WTC11 (cell line): ENCODE measurements at regions not wholly inside any gene's neighbourhood (a gene's known extent, or its start where the extent isn't known, plus 50 kb on each side); places are given as distances from the start of the nearest gene placed in this dataset.

Source experiments
- CREB1 ChIP-seq: sonication (generic); formaldehyde crosslinking; IDR thresholded peaks from 2 replicates; pipeline ENCODE4 v1.8.0; 2023; ENCODE audit warnings: mild to moderate bottlenecking, missing genetic modification reagents
- ETV6 ChIP-seq: sonication (generic); formaldehyde crosslinking; IDR thresholded peaks from 2 replicates; pipeline ENCODE4 v1.8.1; 2022; ENCODE audit warnings: mild to moderate bottlenecking, missing genetic modification reagents
- NFE2L1 ChIP-seq: sonication (generic); formaldehyde crosslinking; IDR thresholded peaks from 2 replicates; pipeline ENCODE4 v1.8.1; 2023; ENCODE audit warnings: missing genetic modification reagents
- SP1 ChIP-seq: sonication (generic); formaldehyde crosslinking; conservative IDR thresholded peaks from 2 replicates; pipeline ENCODE4 v1.8.1; 2022; ENCODE audit warnings: missing genetic modification reagents
- ZNF263 ChIP-seq: sonication (generic); formaldehyde crosslinking; IDR thresholded peaks from 2 replicates; pipeline ENCODE4 v1.8.1; 2022; ENCODE audit warnings: low read depth, mild to moderate bottlenecking, moderate library complexity, missing genetic modification reagents
- ZNF416 ChIP-seq: fragments of 250-450 bp; sonication (Bioruptor Pico); IDR thresholded peaks from 2 replicates; pipeline ENCODE4 v1.9.0; 2021; ENCODE audit warnings: mild to moderate bottlenecking, inconsistent platforms
- TF ChIP-seq, protein P1 (sequence below): sonication (generic); formaldehyde crosslinking; IDR thresholded peaks from 2 replicates; pipeline ENCODE4 v1.8.1; 2023; ENCODE audit warnings: mild to moderate bottlenecking, missing genetic modification reagents
- TF ChIP-seq, protein P2 (sequence below): fragments of 200-600 bp; IDR thresholded peaks from 2 replicates; pipeline ENCODE4 v1.8.0; 2022; ENCODE audit warnings: antibody characterized with exemption
- TF ChIP-seq, protein P3 (sequence below): sonication (generic); formaldehyde crosslinking; IDR thresholded peaks from 2 replicates; pipeline ENCODE4 v1.8.0; 2022; ENCODE audit warnings: missing genetic modification reagents
- TF ChIP-seq, protein P4 (sequence below): fragments of 250-450 bp; sonication (Bioruptor Pico); conservative IDR thresholded peaks from 2 replicates; pipeline ENCODE4 v1.9.0; 2021; ENCODE audit warnings: mild to moderate bottlenecking
- TF ChIP-seq, protein P5 (sequence below): sonication (generic); formaldehyde crosslinking; IDR thresholded peaks from 2 replicates; pipeline ENCODE4 v1.8.1; 2022; ENCODE audit warnings: low read depth, missing genetic modification reagents, borderline replicate concordance
- TF ChIP-seq, protein P6 (sequence below): sonication (generic); formaldehyde crosslinking; IDR thresholded peaks from 2 replicates; pipeline ENCODE4 v1.8.1; 2023; ENCODE audit warnings: mild to moderate bottlenecking, missing genetic modification reagents
- TF ChIP-seq, protein P7 (sequence below): sonication (generic); formaldehyde crosslinking; IDR thresholded peaks from 2 replicates; pipeline ENCODE4 v1.8.0; 2022; ENCODE audit warnings: mild to moderate bottlenecking, missing genetic modification reagents

DNA sequence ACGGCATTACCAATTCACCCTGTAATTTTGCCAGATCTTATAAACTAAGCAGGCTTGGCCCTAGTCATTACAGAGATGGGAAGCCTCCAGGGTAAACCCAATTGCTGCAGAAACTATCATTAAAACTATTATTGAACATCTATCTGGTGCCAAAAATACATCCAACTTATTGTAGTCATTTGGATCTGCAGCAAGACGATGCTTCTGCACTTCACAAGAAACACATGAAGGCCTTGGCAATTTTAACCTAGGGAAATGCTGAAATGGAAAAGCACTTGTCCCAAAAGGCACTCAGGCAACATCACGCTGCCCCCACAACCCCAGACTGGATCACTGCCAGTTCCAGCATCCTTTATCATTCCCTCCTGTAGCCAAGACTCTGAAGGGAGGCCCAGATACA is 85.3 kb upstream of the ACVR2A start:
- no peak for TF ChIP-seq SP1 (CRISPR knock-in tag)
- no peak for TF ChIP-seq CREB1 (CRISPR knock-in tag)
- TF ChIP-seq, protein P1, sequence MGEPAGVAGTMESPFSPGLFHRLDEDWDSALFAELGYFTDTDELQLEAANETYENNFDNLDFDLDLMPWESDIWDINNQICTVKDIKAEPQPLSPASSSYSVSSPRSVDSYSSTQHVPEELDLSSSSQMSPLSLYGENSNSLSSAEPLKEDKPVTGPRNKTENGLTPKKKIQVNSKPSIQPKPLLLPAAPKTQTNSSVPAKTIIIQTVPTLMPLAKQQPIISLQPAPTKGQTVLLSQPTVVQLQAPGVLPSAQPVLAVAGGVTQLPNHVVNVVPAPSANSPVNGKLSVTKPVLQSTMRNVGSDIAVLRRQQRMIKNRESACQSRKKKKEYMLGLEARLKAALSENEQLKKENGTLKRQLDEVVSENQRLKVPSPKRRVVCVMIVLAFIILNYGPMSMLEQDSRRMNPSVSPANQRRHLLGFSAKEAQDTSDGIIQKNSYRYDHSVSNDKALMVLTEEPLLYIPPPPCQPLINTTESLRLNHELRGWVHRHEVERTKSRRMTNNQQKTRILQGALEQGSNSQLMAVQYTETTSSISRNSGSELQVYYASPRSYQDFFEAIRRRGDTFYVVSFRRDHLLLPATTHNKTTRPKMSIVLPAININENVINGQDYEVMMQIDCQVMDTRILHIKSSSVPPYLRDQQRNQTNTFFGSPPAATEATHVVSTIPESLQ (CRISPR knock-in tag), result no peak
- TF ChIP-seq, protein P2, sequence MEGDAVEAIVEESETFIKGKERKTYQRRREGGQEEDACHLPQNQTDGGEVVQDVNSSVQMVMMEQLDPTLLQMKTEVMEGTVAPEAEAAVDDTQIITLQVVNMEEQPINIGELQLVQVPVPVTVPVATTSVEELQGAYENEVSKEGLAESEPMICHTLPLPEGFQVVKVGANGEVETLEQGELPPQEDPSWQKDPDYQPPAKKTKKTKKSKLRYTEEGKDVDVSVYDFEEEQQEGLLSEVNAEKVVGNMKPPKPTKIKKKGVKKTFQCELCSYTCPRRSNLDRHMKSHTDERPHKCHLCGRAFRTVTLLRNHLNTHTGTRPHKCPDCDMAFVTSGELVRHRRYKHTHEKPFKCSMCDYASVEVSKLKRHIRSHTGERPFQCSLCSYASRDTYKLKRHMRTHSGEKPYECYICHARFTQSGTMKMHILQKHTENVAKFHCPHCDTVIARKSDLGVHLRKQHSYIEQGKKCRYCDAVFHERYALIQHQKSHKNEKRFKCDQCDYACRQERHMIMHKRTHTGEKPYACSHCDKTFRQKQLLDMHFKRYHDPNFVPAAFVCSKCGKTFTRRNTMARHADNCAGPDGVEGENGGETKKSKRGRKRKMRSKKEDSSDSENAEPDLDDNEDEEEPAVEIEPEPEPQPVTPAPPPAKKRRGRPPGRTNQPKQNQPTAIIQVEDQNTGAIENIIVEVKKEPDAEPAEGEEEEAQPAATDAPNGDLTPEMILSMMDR, result no peak
- no peak for TF ChIP-seq NFE2L1
- TF ChIP-seq, protein P3, sequence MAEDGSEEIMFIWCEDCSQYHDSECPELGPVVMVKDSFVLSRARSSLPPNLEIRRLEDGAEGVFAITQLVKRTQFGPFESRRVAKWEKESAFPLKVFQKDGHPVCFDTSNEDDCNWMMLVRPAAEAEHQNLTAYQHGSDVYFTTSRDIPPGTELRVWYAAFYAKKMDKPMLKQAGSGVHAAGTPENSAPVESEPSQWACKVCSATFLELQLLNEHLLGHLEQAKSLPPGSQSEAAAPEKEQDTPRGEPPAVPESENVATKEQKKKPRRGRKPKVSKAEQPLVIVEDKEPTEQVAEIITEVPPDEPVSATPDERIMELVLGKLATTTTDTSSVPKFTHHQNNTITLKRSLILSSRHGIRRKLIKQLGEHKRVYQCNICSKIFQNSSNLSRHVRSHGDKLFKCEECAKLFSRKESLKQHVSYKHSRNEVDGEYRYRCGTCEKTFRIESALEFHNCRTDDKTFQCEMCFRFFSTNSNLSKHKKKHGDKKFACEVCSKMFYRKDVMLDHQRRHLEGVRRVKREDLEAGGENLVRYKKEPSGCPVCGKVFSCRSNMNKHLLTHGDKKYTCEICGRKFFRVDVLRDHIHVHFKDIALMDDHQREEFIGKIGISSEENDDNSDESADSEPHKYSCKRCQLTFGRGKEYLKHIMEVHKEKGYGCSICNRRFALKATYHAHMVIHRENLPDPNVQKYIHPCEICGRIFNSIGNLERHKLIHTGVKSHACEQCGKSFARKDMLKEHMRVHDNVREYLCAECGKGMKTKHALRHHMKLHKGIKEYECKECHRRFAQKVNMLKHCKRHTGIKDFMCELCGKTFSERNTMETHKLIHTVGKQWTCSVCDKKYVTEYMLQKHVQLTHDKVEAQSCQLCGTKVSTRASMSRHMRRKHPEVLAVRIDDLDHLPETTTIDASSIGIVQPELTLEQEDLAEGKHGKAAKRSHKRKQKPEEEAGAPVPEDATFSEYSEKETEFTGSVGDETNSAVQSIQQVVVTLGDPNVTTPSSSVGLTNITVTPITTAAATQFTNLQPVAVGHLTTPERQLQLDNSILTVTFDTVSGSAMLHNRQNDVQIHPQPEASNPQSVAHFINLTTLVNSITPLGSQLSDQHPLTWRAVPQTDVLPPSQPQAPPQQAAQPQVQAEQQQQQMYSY (CRISPR knock-in tag), result no peak
- TF ChIP-seq, protein P4, sequence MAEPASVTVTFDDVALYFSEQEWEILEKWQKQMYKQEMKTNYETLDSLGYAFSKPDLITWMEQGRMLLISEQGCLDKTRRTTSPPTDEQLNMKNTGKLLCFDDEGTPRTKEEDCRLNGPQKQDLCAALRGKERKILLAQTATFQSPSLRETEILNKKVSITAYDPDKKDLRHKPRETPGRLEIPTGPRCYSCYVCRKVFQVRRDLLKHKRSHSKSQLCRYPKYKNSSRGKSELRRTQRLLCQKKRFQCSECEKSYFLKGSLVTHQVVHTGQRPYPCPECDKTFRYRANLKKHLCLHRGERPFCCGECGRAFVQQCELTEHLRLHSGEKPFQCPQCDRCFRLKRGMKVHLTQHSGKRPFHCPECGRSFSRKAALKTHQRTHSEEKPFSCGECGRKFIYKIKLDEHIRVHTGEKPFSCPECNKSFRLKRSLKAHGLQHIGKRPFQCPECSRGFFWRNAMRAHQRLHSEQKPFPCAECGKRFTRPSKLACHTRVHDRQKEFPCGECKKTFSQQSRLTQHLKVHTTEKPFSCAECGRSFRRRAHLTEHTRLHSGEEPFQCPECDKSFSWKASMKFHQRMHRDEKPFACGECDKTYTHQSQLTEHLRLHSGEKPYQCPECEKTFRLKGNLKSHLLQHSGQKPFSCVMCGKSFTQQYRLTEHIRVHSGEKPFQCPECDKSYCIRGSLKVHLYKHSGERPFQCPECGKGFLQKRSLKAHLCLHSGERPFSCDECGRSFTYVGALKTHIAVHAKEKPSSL (CRISPR knock-in tag), result no peak
- no peak for TF ChIP-seq ZNF416 (CRISPR knock-in tag)
- TF ChIP-seq, protein P5, sequence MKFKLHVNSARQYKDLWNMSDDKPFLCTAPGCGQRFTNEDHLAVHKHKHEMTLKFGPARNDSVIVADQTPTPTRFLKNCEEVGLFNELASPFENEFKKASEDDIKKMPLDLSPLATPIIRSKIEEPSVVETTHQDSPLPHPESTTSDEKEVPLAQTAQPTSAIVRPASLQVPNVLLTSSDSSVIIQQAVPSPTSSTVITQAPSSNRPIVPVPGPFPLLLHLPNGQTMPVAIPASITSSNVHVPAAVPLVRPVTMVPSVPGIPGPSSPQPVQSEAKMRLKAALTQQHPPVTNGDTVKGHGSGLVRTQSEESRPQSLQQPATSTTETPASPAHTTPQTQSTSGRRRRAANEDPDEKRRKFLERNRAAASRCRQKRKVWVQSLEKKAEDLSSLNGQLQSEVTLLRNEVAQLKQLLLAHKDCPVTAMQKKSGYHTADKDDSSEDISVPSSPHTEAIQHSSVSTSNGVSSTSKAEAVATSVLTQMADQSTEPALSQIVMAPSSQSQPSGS (CRISPR knock-in tag), result no peak
- TF ChIP-seq, protein P6, sequence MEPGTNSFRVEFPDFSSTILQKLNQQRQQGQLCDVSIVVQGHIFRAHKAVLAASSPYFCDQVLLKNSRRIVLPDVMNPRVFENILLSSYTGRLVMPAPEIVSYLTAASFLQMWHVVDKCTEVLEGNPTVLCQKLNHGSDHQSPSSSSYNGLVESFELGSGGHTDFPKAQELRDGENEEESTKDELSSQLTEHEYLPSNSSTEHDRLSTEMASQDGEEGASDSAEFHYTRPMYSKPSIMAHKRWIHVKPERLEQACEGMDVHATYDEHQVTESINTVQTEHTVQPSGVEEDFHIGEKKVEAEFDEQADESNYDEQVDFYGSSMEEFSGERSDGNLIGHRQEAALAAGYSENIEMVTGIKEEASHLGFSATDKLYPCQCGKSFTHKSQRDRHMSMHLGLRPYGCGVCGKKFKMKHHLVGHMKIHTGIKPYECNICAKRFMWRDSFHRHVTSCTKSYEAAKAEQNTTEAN (CRISPR knock-in tag), result no peak
- TF ChIP-seq ZNF263 (CRISPR knock-in tag), result no peak
- TF ChIP-seq, protein P7, sequence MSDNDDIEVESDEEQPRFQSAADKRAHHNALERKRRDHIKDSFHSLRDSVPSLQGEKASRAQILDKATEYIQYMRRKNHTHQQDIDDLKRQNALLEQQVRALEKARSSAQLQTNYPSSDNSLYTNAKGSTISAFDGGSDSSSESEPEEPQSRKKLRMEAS (CRISPR knock-in tag), result no peak
- TF ChIP-seq ETV6 (CRISPR knock-in tag), result no peak
